BE2C (cell line): ENCODE measurements at regions not wholly inside any gene's neighbourhood (a gene's known extent, or its start where the extent isn't known, plus 50 kb on each side); places are given as distances from the start of the nearest gene placed in this dataset.
"Not testable (repeated sequence)": the region's sequence is repeated elsewhere in the genome, so short reads cannot be mapped to it uniquely, and the experiment has no call there.

Source experiments
- DNase-seq: peaks from one replicate; pipeline ENCODE4 v3.0.0-alpha.2; 2020
- H3K27me3 ChIP-seq: fragments of 250-450 bp; sonication (Bioruptor Pico); 2 replicates; pipeline ENCODE4 v1.5.1; 2020; ENCODE audit warnings: mild to moderate bottlenecking
- H3K36me3 ChIP-seq: fragments of 250-450 bp; sonication (Bioruptor Pico); 2 replicates; pipeline ENCODE4 v1.5.1; 2020; ENCODE audit warnings: mild to moderate bottlenecking
- H3K4me1 ChIP-seq: fragments of 250-450 bp; sonication (Bioruptor Pico); 2 replicates; pipeline ENCODE4 v1.5.1; 2020
- H3K4me3 ChIP-seq: 2 replicates; pipeline ENCODE4 v1.5.1; 2011; ENCODE audit warnings: low read depth, low read length
- H3K9me3 ChIP-seq: fragments of 250-450 bp; sonication (Bioruptor Pico); 2 replicates; pipeline ENCODE4 v1.5.1; 2020
- CTCF ChIP-seq: IDR thresholded peaks from 2 replicates; pipeline ENCODE4 v1.5.1; 2012; ENCODE audit warnings: mild to moderate bottlenecking, low read depth, low read length

- H3K4me3 ChIP-seq: no peak overlapping the region
- no peaks in the 10 kb centered on the region for H3K27me3 ChIP-seq
- H3K36me3 ChIP-seq: no peaks in the 10 kb centered on the region
- peaks cover 6% of the 10 kb centered on the region for H3K4me1 ChIP-seq
- peaks cover 5% of the 10 kb centered on the region; the same call in 1 of the 2 replicates for H3K9me3 ChIP-seq
- no peak for TF ChIP-seq CTCF
- no peak for DNase-seq
Measured at GRCh38 chr6:86500035-86500434, 437.3 kb upstream of the HTR1E start.

- H3K36me3 ChIP-seq, H3K4me3 ChIP-seq, H3K9me3 ChIP-seq, H3K27me3 ChIP-seq: not testable (repeated sequence)
- H3K4me1 ChIP-seq: peaks cover 21% of the 10 kb centered on the region
- DNase-seq: peak; percentile 81
Measured at GRCh38 chr6:86489042-86489441, 448.3 kb upstream of the HTR1E start.

- H3K27me3 ChIP-seq: no peaks in the 10 kb centered on the region
- H3K9me3 ChIP-seq: peaks cover 8% of the 10 kb centered on the region
- H3K4me1 ChIP-seq: peaks cover 21% of the 10 kb centered on the region
- no peak for DNase-seq
- H3K36me3 ChIP-seq: no peaks in the 10 kb centered on the region
- TF ChIP-seq CTCF: no peak
- H3K4me3 ChIP-seq: no peak overlapping the region
Measured at GRCh38 chr6:86487660-86488221, 449.6 kb upstream of the HTR1E start.

- not testable (repeated sequence) for DNase-seq, H3K36me3 ChIP-seq, H3K27me3 ChIP-seq, H3K9me3 ChIP-seq, H3K4me3 ChIP-seq, H3K4me1 ChIP-seq
Measured at GRCh38 chr6:86478316-86478715, 459.0 kb upstream of the HTR1E start.

GRCh38 chr6:86477500-86478148 lies 459.7 kb upstream of the HTR1E start:
- no peaks in the 10 kb centered on the region for H3K36me3 ChIP-seq
- no peaks in the 10 kb centered on the region for H3K9me3 ChIP-seq
- DNase-seq: no peak
- TF ChIP-seq CTCF: no peak
- H3K4me1 ChIP-seq: no peaks in the 10 kb centered on the region
- no peak overlapping the region for H3K4me3 ChIP-seq
- no peaks in the 10 kb centered on the region for H3K27me3 ChIP-seq

- no peaks in the 10 kb centered on the region for H3K27me3 ChIP-seq
- no peak for DNase-seq
- no peaks in the 10 kb centered on the region for H3K4me1 ChIP-seq
- H3K9me3 ChIP-seq: no peaks in the 10 kb centered on the region
- no peaks in the 10 kb centered on the region for H3K36me3 ChIP-seq
- no peak for TF ChIP-seq CTCF
- H3K4me3 ChIP-seq: no peak overlapping the region
Measured at GRCh38 chr6:86476311-86476710, 461.0 kb upstream of the HTR1E start.

- Histone ChIP-seq H3K4me3 (no peak overlapping the region), H3K36me3 (no peaks in the 10 kb centered on the region), H3K9me3 (no peaks in the 10 kb centered on the region), H3K4me1 (no peaks in the 10 kb centered on the region), H3K27me3 (no peaks in the 10 kb centered on the region)
- no peak for DNase-seq
- TF ChIP-seq CTCF: no peak
Measured at GRCh38 chr6:86474081-86474480, 463.2 kb upstream of the HTR1E start.
